HCT116 (cell line): ENCODE measurements at regions not wholly inside any gene's neighbourhood (a gene's known extent, or its start where the extent isn't known, plus 50 kb on each side); places are given as distances from the start of the nearest gene placed in this dataset.

ENCODE experiments used
- ATAC-seq: fragments of 200-7000 bp; cut with Tn5 transposase; 2 replicates; pipeline ENCODE4 v1.9.1; 2020; ENCODE audit warnings: mild to moderate bottlenecking, moderate library complexity
- BruUV-seq: library from RNA; stranded (reverse); fragments of 400-500 nt; replicated peaks from 2 replicates; lab custom pipeline; 2021; lab: Mats Ljungman, UMichigan
- CTCF ChIA-PET: fragments of 300-600 bp; sonication (Branson Sonifier 250); formaldehyde crosslinking; loops from one replicate; lab custom pipeline; 2021; ENCODE audit warnings: antibody characterized with exemption; lab: Charles Lee
- POLR2A ChIA-PET: fragments of 300-600, 350-600 bp; sonication (Branson Sonifier 250); formaldehyde crosslinking; loops from one replicate; lab custom pipeline; 2021; ENCODE audit warnings: antibody characterized with exemption; lab: Charles Lee
- RAD21 ChIA-PET, 2 experiments: fragments of 300-600 bp; sonication (Branson Sonifier 250); formaldehyde crosslinking; loops; one replicate each; lab custom pipeline; 2023; ENCODE audit warnings: low total read pairs in 2 of 2; ENCODE audit not compliant: uncharacterized antibody in 2 of 2, unreplicated experiment in 2 of 2, low non-redundant PET in 1 of 2; lab: Charles Lee
- DNase-seq: peaks from one replicate; pipeline ENCODE4 v3.0.0-alpha.2; 2010; ENCODE audit warnings: low read depth, low spot score
- H2AFZ ChIP-seq: fragments of 200-600 bp; shearing (Covaris generic), sonication (generic); 2 replicates; pipeline ENCODE4 v1.6.1; 2017; ENCODE audit warnings: low read depth, mixed run types, mixed read lengths, antibody characterized with exemption, low read length; ENCODE audit not compliant: poor library complexity, severe bottlenecking
- H3K27ac ChIP-seq: 2 replicates; pipeline ENCODE4 v1.5.1; 2012; ENCODE audit warnings: low read depth, low read length
- H3K27me3 ChIP-seq: fragments of 200-600 bp; sonication (generic); 2 replicates; pipeline ENCODE4 v1.6.1; 2016; ENCODE audit warnings: mixed run types, low read length, mixed read lengths; ENCODE audit not compliant: insufficient read depth
- H3K36me3 ChIP-seq, 2 experiments: fragments of 200-500 bp in 1 of 2; fragments of 200-600 bp in 1 of 2; sonication (Bioruptor generic) in 1 of 2; sonication (generic) in 1 of 2; 2 replicates each; pipeline versions ENCODE4 v1.5.1 to v1.6.1; 2014 to 2016; ENCODE audit warnings: low read length in 2 of 2, inconsistent platforms in 1 of 2, mixed read lengths in 1 of 2, mixed run types in 1 of 2; ENCODE audit not compliant: insufficient read depth in 2 of 2, control insufficient read depth in 1 of 2
- H3K4me1 ChIP-seq, 2 experiments: fragments of 200-600 bp in 1 of 2; sonication (generic) in 1 of 2; 2 replicates each; pipeline versions ENCODE4 v1.5.1 to v1.6.1; 2012 to 2017; ENCODE audit warnings: low read length in 2 of 2, inconsistent platforms in 1 of 2, mild to moderate bottlenecking in 1 of 2, mixed read lengths in 1 of 2, mixed run types in 1 of 2, moderate library complexity in 1 of 2; ENCODE audit not compliant: insufficient read depth in 2 of 2, control insufficient read depth in 1 of 2
- H3K4me2 ChIP-seq: fragments of 200-600 bp; sonication (generic); 2 replicates; pipeline ENCODE4 v1.6.1; 2017; ENCODE audit warnings: mixed run types, low read length, mixed read lengths
- H3K4me3 ChIP-seq, 2 experiments: fragments of 200-600 bp in 1 of 2; sonication (generic) in 1 of 2; replicated peaks in 1 of 2; 2 replicates each; pipeline ENCODE4 v1.5.1; 2011 to 2016; ENCODE audit warnings: low read length in 2 of 2, control low read depth in 1 of 2, low read depth in 1 of 2, mild to moderate bottlenecking in 1 of 2, mixed read lengths in 1 of 2, mixed run types in 1 of 2
- H3K79me2 ChIP-seq: fragments of 200-600 bp; sonication (generic); 2 replicates; pipeline ENCODE4 v1.6.1; 2017; ENCODE audit warnings: mild to moderate bottlenecking, mixed run types, low read length, moderate library complexity, mixed read lengths; ENCODE audit not compliant: insufficient read depth
- H3K9ac ChIP-seq: fragments of 200-600 bp; sonication (generic); 2 replicates; pipeline ENCODE4 v1.6.1; 2016; ENCODE audit warnings: low read length, mixed read lengths
- H3K9me2 ChIP-seq: fragments of 200-600 bp; sonication (generic), shearing (Covaris generic); 2 replicates; pipeline ENCODE4 v1.6.1; 2017; ENCODE audit warnings: mixed run types, mild to moderate bottlenecking, moderate library complexity; ENCODE audit not compliant: insufficient read depth
- H3K9me3 ChIP-seq, 2 experiments: fragments of 200-500 bp in 1 of 2; fragments of 200-600 bp in 1 of 2; sonication (Bioruptor generic) in 1 of 2; sonication (generic) in 1 of 2; 2 replicates each; pipeline ENCODE4 v1.6.1; 2014 to 2017; ENCODE audit warnings: low read length in 2 of 2, mixed read lengths in 2 of 2, inconsistent platforms in 1 of 2, low read depth in 1 of 2, mild to moderate bottlenecking in 1 of 2, mixed run types in 1 of 2, moderate library complexity in 1 of 2; ENCODE audit not compliant: control insufficient read depth in 1 of 2, insufficient read depth in 1 of 2
- H4K20me1 ChIP-seq: fragments of 200-600 bp; sonication (generic), shearing (Covaris generic); 2 replicates; pipeline ENCODE4 v1.6.1; 2017; ENCODE audit warnings: mixed run types, mild to moderate bottlenecking, moderate library complexity; ENCODE audit not compliant: insufficient read depth
- ATF3 ChIP-seq: IDR thresholded peaks from 2 replicates; pipeline ENCODE4 v1.6.1; 2012
- CBX3 ChIP-seq: IDR thresholded peaks from 2 replicates; pipeline ENCODE4 v1.6.1; 2012; ENCODE audit warnings: low read depth
- CTCF ChIP-seq, 3 experiments: fragments of 200-600 bp in 1 of 3; sonication (generic) in 1 of 3; IDR thresholded peaks in 2 of 3; conservative IDR thresholded peaks in 1 of 3; 2 replicates each; pipeline ENCODE4 v1.5.1; 2012 to 2017; ENCODE audit warnings: low read depth in 2 of 3, low read length in 2 of 3, antibody characterized with exemption in 1 of 3, borderline replicate concordance in 1 of 3, control low read depth in 1 of 3, mild to moderate bottlenecking in 1 of 3, mixed read lengths in 1 of 3, mixed run types in 1 of 3, moderate library complexity in 1 of 3; ENCODE audit not compliant: insufficient read depth in 1 of 3
- EZH2 ChIP-seq: fragments of 200-600 bp; sonication (generic); IDR thresholded peaks from 2 replicates; pipeline ENCODE4 v1.6.1; 2017; ENCODE audit warnings: antibody characterized with exemption, mixed run types
- FOSL1 ChIP-seq: IDR thresholded peaks from 2 replicates; pipeline ENCODE4 v1.6.1; 2012; ENCODE audit warnings: low read depth
- MAX ChIP-seq: IDR thresholded peaks from 2 replicates; pipeline ENCODE4 v1.6.1; 2012
- POLR2AphosphoS5 ChIP-seq: IDR thresholded peaks from 2 replicates; pipeline ENCODE4 v1.6.1; 2011; ENCODE audit warnings: mild to moderate bottlenecking, low read depth, low read length, moderate library complexity
- RAD21 ChIP-seq: IDR thresholded peaks from 2 replicates; pipeline ENCODE4 v1.6.1; 2012; ENCODE audit warnings: low read depth, mild to moderate bottlenecking
- REST ChIP-seq: IDR thresholded peaks from 2 replicates; pipeline ENCODE4 v1.6.1; 2012; ENCODE audit warnings: low read depth
- SP1 ChIP-seq: IDR thresholded peaks from 2 replicates; pipeline ENCODE4 v1.6.1; 2012; ENCODE audit warnings: low read depth
- YY1 ChIP-seq: IDR thresholded peaks from 2 replicates; pipeline ENCODE4 v1.6.1; 2011; ENCODE audit warnings: low read length, low read depth, moderate library complexity, mild to moderate bottlenecking; ENCODE audit not compliant: insufficient replicate concordance; ENCODE audit errors: extremely low read depth
- ZFX ChIP-seq: fragments of 450-650 bp; IDR thresholded peaks from 2 replicates; pipeline ENCODE4 v1.6.1; 2017
- ZNF274 ChIP-seq: fragments of 200-500 bp; sonication (Bioruptor generic); IDR thresholded peaks from 2 replicates; pipeline ENCODE4 v1.6.1; 2014; ENCODE audit warnings: mild to moderate bottlenecking, low read depth, low read length, inconsistent platforms
- intact Hi-C: fragments of 100-400 bp; cut with micrococcal nuclease; formaldehyde crosslinking; loops from 2 replicates; pipeline ENCODE4 v1.10.0; 2022

GRCh38 chr7:123270570-123270969 is 70.8 kb upstream of the SLC13A1 start:
- Histone ChIP-seq H3K27ac (no peak overlapping the region), H2AFZ (no peak overlapping the region), H3K4me2 (no peak overlapping the region), H3K79me2 (no peaks in the 10 kb centered on the region), H3K4me3 (no peak overlapping the region), H3K9me3 (no peaks in the 10 kb centered on the region), H4K20me1 (no peaks in the 10 kb centered on the region), H3K27me3 (no peaks in the 10 kb centered on the region), H3K36me3 (no peaks in the 10 kb centered on the region), H3K4me1 (peaks cover 0 to 6% of the 10 kb centered on the region in 2 experiments; a peak in 1 of 4 replicates), H3K9ac (no peak overlapping the region), H3K9me2 (no peaks in the 10 kb centered on the region)
- intact Hi-C loops: no loop called here
- no TSS peak for BruUV-seq
- DNase-seq: no peak
- ATAC-seq: no peak
- ChIA-PET POLR2A (no interaction called here), RAD21 (no interaction called here), CTCF (no interaction called here)
- TF ChIP-seq FOSL1: no peak
- TF ChIP-seq SP1: no peak
- TF ChIP-seq ZNF274: no peak
- TF ChIP-seq MAX: no peak
- TF ChIP-seq REST: no peak
- TF ChIP-seq POLR2AphosphoS5: no peak

- ChIA-PET POLR2A (no interaction called here), RAD21 (no interaction called here), CTCF (no interaction called here)
- Histone ChIP-seq H3K79me2 (no peaks in the 10 kb centered on the region), H3K4me1 (no peaks in the 10 kb centered on the region), H3K9ac (no peak overlapping the region), H2AFZ (no peak overlapping the region), H3K9me2 (no peaks in the 10 kb centered on the region), H4K20me1 (no peaks in the 10 kb centered on the region), H3K36me3 (no peaks in the 10 kb centered on the region), H3K9me3 (no peaks in the 10 kb centered on the region), H3K27ac (no peak overlapping the region), H3K4me2 (no peak overlapping the region), H3K4me3 (no peak overlapping the region), H3K27me3 (no peaks in the 10 kb centered on the region)
- intact Hi-C loops: no loop called here
- ATAC-seq (no peak), DNase-seq (no peak)
- BruUV-seq: no TSS peak
- TF ChIP-seq YY1: no peak
- TF ChIP-seq MAX: no peak
- TF ChIP-seq SP1: no peak
- no peak for TF ChIP-seq CTCF (IDR thresholded peaks at IDR 0.05 in 2 of 3, conservative IDR thresholded peaks at IDR 0.05 in 1 of 3; ENCODE audit: borderline replicate concordance in 1 of 3, insufficient read depth in 1 of 3, low read depth in 2 of 3, low read length in 2 of 3)
- no peak for TF ChIP-seq ZFX
- TF ChIP-seq ATF3: no peak
- TF ChIP-seq RAD21: no peak
- no peak for TF ChIP-seq POLR2AphosphoS5
- TF ChIP-seq ZNF274: no peak
- no peak for TF ChIP-seq EZH2
- no peak for TF ChIP-seq CBX3
Measured at GRCh38 chr7:123265853-123266252, 66.1 kb upstream of the SLC13A1 start.
